HUES48 (cell line): ENCODE measurements at regions not wholly inside any gene's neighbourhood (a gene's known extent, or its start where the extent isn't known, plus 50 kb on each side); places are given as distances from the start of the nearest gene placed in this dataset.
"Not testable (repeated sequence)": the region's sequence is repeated elsewhere in the genome, so short reads cannot be mapped to it uniquely, and the experiment has no call there.

Experiments
- H3K27ac ChIP-seq: one replicate; pipeline ENCODE4 v1.7.0; 2013; ENCODE audit warnings: low read depth, low read length, inconsistent platforms
- H3K27me3 ChIP-seq: 2 replicates; pipeline ENCODE4 v1.6.1; 2013; ENCODE audit warnings: mild to moderate bottlenecking, low read length; ENCODE audit not compliant: control insufficient read depth, insufficient read depth
- H3K36me3 ChIP-seq: 2 replicates; pipeline ENCODE4 v1.6.1; 2013; ENCODE audit warnings: low read length; ENCODE audit not compliant: control insufficient read depth, insufficient read depth
- H3K4me1 ChIP-seq: 2 replicates; pipeline ENCODE4 v1.6.1; 2013; ENCODE audit warnings: mild to moderate bottlenecking, low read length; ENCODE audit not compliant: control insufficient read depth, insufficient read depth
- H3K4me3 ChIP-seq: 2 replicates; pipeline ENCODE4 v1.5.1; 2013; ENCODE audit warnings: mild to moderate bottlenecking, low read depth, low read length
- H3K9ac ChIP-seq: 2 replicates; pipeline ENCODE4 v1.6.1; 2013; ENCODE audit warnings: mild to moderate bottlenecking, low read depth, low read length, moderate library complexity
- H3K9me3 ChIP-seq: 2 replicates; pipeline ENCODE4 v1.6.1; 2013; ENCODE audit warnings: low read length; ENCODE audit not compliant: control insufficient read depth, insufficient read depth

GRCh38 chr20:29443206-29443781 is 1814.2 kb upstream of the DEFB115 start:
- not testable (repeated sequence) for H3K27ac ChIP-seq, H3K4me1 ChIP-seq, H3K9ac ChIP-seq

GRCh38 chr20:29443819-29444218 is 1813.6 kb upstream of the DEFB115 start:
- Histone ChIP-seq H3K36me3 (no peaks in the 10 kb centered on the region), H3K4me3 (no peak overlapping the region), H3K4me1 (no peaks in the 10 kb centered on the region), H3K9me3 (peaks cover 63% of the 10 kb centered on the region), H3K27ac (no peak overlapping the region), H3K9ac (no peak overlapping the region), H3K27me3 (no peaks in the 10 kb centered on the region)

More at GRCh38 chr20:29443206-29443781, 1814.2 kb upstream of the DEFB115 start:
- not testable (repeated sequence) for H3K36me3 ChIP-seq, H3K27me3 ChIP-seq, H3K4me3 ChIP-seq
- peaks cover 63% of the 10 kb centered on the region for H3K9me3 ChIP-seq

- H3K27me3 ChIP-seq, H3K36me3 ChIP-seq, H3K9ac ChIP-seq, H3K4me3 ChIP-seq, H3K27ac ChIP-seq, H3K4me1 ChIP-seq: not testable (repeated sequence)
- H3K9me3 ChIP-seq: peaks cover 56% of the 10 kb centered on the region
Measured at GRCh38 chr20:29445050-29445907, 1812.2 kb upstream of the DEFB115 start.

GRCh38 chr20:29447517-29448484 is 1809.7 kb upstream of the DEFB115 start:
- peaks cover 55% of the 10 kb centered on the region for H3K9me3 ChIP-seq
- H3K27ac ChIP-seq, H3K27me3 ChIP-seq, H3K36me3 ChIP-seq, H3K4me3 ChIP-seq, H3K4me1 ChIP-seq, H3K9ac ChIP-seq: not testable (repeated sequence)

- Histone ChIP-seq H3K4me3 (no peak overlapping the region), H3K36me3 (no peaks in the 10 kb centered on the region), H3K9me3 (peaks cover 52% of the 10 kb centered on the region), H3K4me1 (no peaks in the 10 kb centered on the region), H3K27ac (no peak overlapping the region), H3K9ac (no peak overlapping the region), H3K27me3 (no peaks in the 10 kb centered on the region)
Measured at GRCh38 chr20:29448806-29449470, 1808.5 kb upstream of the DEFB115 start.

DNA sequence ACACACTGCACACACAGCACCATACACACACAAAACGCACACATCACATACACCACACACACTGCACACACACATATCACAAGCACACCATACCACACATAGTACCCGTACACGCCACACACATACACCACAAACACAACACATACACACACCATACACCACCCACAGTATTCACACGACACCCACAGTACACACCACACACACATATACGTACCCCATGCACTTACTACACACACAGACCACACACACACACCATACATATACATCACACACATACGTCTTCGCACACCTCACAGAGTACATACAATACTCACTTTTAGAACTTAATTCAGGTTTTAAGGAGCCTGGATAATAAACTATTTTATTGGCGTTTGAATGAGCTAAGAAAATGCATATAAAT is 1805.3 kb upstream of the DEFB115 start:
- no peak overlapping the region for H3K9ac ChIP-seq
- H3K4me1 ChIP-seq: no peaks in the 10 kb centered on the region
- H3K4me3 ChIP-seq: no peak overlapping the region
- H3K36me3 ChIP-seq: no peaks in the 10 kb centered on the region
- H3K27me3 ChIP-seq: no peaks in the 10 kb centered on the region
- H3K27ac ChIP-seq: no peak overlapping the region
- peaks cover 57% of the 10 kb centered on the region for H3K9me3 ChIP-seq

GRCh38 chr20:29456987-29457693 is 1800.3 kb upstream of the DEFB115 start:
- H3K27ac ChIP-seq, H3K9ac ChIP-seq, H3K27me3 ChIP-seq, H3K4me1 ChIP-seq, H3K4me3 ChIP-seq, H3K36me3 ChIP-seq: not testable (repeated sequence)
- H3K9me3 ChIP-seq: peaks cover 66% of the 10 kb centered on the region

DNA sequence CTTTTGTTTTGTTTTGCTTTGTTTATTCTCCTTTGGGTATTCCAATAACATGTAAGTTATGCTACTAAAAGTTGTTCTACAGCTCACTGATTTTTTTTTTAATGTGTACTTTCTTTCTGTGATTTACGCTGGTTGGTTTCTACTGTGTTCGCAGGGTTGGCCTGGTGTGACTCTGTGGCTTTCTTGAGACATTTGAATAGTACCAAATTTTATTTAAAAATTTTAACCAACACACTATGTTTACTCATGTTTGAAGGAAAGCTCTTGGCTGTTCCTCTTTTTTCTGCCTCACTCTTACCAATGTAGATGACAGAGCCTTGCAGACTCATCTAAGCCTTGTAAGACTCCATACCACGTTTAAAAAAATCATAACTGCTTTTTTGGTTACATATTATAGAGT is 1784.9 kb upstream of the DEFB115 start:
- Histone ChIP-seq H3K4me3 (no peak overlapping the region), H3K36me3 (no peaks in the 10 kb centered on the region), H3K27ac (no peak overlapping the region), H3K9me3 (peaks cover 40% of the 10 kb centered on the region), H3K9ac (no peak overlapping the region), H3K4me1 (no peaks in the 10 kb centered on the region), H3K27me3 (no peaks in the 10 kb centered on the region)

DNA sequence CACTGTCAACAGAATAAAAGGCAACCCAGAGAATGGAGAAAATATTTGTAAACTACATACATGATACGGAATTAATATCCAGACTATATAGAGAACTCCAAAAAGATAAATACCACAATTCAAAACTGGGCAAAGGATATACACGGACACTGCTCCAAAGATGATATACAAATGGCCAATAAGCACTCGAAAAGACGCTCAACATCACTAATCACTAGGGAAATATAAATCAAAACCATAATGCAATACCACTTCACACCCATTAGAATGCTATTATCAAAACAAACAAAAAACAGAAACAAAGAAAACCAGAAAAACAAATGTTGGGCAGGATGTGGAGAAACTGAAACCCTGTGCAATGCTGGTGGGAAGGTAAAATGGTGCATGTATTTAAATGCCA is 1764.6 kb upstream of the DEFB115 start:
- H3K9me3 ChIP-seq: peaks cover 40% of the 10 kb centered on the region
- H3K27me3 ChIP-seq, H3K4me1 ChIP-seq: not testable (repeated sequence)

GRCh38 chr20:29496767-29497166 is 1760.7 kb upstream of the DEFB115 start:
- H3K4me1 ChIP-seq, H3K9ac ChIP-seq, H3K27me3 ChIP-seq, H3K36me3 ChIP-seq, H3K27ac ChIP-seq, H3K4me3 ChIP-seq: not testable (repeated sequence)
- peaks cover 55% of the 10 kb centered on the region for H3K9me3 ChIP-seq

More for the DNA sequence above, 1764.6 kb upstream of the DEFB115 start:
- not testable (repeated sequence) for H3K27ac ChIP-seq, H3K9ac ChIP-seq, H3K36me3 ChIP-seq, H3K4me3 ChIP-seq
